Osteoblast (primary cell): ENCODE measurements at regions not wholly inside any gene's neighbourhood (a gene's known extent, or its start where the extent isn't known, plus 50 kb on each side); places are given as distances from the start of the nearest gene placed in this dataset.

Experiments
- DNase-seq: peaks from one replicate; pipeline ENCODE4 v3.0.0; 2011; ENCODE audit warnings: low spot score, mixed read lengths; ENCODE audit not compliant: insufficient read length; ENCODE audit errors: missing footprints
- H2AFZ ChIP-seq: 2 replicates; pipeline ENCODE4 v1.6.0; 2011; ENCODE audit warnings: mild to moderate bottlenecking, low read length
- H3K27ac ChIP-seq: 2 replicates; pipeline ENCODE4 v1.5.1; 2011; ENCODE audit warnings: mild to moderate bottlenecking, low read depth, low read length, moderate library complexity
- H3K27me3 ChIP-seq: 2 replicates; pipeline ENCODE4 v1.6.0; 2012; ENCODE audit warnings: mild to moderate bottlenecking, control low read depth, inconsistent platforms, low read length, moderate library complexity; ENCODE audit not compliant: insufficient read depth
- H3K36me3 ChIP-seq: 2 replicates; pipeline ENCODE4 v1.5.1; 2011; ENCODE audit warnings: mild to moderate bottlenecking, low read length, control low read depth, moderate library complexity; ENCODE audit not compliant: insufficient read depth
- H3K4me1 ChIP-seq: 2 replicates; pipeline ENCODE4 v1.5.1; 2011; ENCODE audit warnings: mild to moderate bottlenecking, low read length, control low read depth, moderate library complexity; ENCODE audit not compliant: insufficient read depth
- H3K4me2 ChIP-seq: 2 replicates; pipeline ENCODE4 v1.6.0; 2011; ENCODE audit warnings: mild to moderate bottlenecking, low read length; ENCODE audit not compliant: insufficient read depth
- H3K4me3 ChIP-seq: fragments of 200-600 bp; sonication (generic); 3 replicates; pipeline ENCODE4 v1.5.1; 2012; ENCODE audit warnings: mild to moderate bottlenecking, low read length, inconsistent platforms; ENCODE audit not compliant: insufficient read depth
- H3K79me2 ChIP-seq: 2 replicates; pipeline ENCODE4 v1.6.0; 2012; ENCODE audit warnings: mild to moderate bottlenecking, low read length, control low read depth, inconsistent platforms; ENCODE audit not compliant: insufficient read depth
- H3K9me3 ChIP-seq: 2 replicates; pipeline ENCODE4 v1.5.1; 2011; ENCODE audit warnings: low read depth, low read length, control low read depth
- H4K20me1 ChIP-seq: 2 replicates; pipeline ENCODE4 v1.6.0; 2012; ENCODE audit warnings: mild to moderate bottlenecking, low read length, control low read depth; ENCODE audit not compliant: insufficient read depth
- TF ChIP-seq, protein P1 (sequence below): IDR thresholded peaks from 2 replicates; pipeline ENCODE4 v1.5.1; 2011; ENCODE audit warnings: mild to moderate bottlenecking, low read depth, low read length, moderate library complexity; ENCODE audit errors: extremely low read depth

DNA sequence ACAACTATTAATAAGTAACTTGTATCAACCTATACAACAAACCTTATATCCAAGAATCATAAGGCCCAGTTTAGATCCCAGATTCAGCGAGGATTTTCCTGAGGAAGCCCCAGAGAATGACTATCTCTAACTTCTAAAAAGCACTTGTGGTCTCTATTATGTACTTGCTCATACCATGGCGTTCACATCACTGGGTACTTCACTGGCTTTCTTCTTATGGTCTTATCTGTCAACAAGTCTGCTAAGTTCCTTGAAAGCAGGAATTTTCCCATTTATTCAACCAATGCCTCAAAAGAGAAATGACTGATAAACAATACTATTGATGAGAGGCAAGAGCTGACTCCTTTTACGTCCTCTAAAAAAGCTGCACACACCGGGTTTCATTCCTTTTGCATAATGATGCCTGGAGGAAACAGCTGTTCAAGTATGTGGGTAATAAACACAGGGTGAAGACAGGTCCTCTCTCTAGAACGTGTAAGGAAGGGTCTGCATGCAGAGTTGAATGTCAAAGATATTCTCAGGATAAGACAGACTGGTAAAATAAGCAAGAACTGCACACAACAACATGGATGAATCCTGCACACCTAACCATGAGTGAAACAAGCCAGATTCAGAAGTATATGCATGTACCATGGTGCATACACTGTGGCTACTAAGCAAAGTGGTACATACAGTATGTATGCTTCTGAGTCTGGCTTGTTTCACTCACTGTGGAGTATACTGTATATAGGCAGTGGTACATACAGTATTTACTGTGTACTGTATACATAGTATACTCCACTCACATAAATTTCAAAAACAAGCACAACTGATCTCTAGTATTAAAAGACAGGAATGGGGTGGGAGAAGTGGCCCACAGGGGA lies 408.7 kb downstream of the SHQ1 start:
- Histone ChIP-seq H2AFZ (no peak overlapping the region), H4K20me1 (peaks cover 79% of the 10 kb centered on the region), H3K79me2 (peaks cover 98% of the 10 kb centered on the region), H3K27ac (no peak overlapping the region), H3K27me3 (no peaks in the 10 kb centered on the region), H3K36me3 (no peaks in the 10 kb centered on the region), H3K4me1 (no peaks in the 10 kb centered on the region), H3K4me3 (no peak overlapping the region), H3K4me2 (no peak overlapping the region), H3K9me3 (no peaks in the 10 kb centered on the region)
- TF ChIP-seq, protein P1, sequence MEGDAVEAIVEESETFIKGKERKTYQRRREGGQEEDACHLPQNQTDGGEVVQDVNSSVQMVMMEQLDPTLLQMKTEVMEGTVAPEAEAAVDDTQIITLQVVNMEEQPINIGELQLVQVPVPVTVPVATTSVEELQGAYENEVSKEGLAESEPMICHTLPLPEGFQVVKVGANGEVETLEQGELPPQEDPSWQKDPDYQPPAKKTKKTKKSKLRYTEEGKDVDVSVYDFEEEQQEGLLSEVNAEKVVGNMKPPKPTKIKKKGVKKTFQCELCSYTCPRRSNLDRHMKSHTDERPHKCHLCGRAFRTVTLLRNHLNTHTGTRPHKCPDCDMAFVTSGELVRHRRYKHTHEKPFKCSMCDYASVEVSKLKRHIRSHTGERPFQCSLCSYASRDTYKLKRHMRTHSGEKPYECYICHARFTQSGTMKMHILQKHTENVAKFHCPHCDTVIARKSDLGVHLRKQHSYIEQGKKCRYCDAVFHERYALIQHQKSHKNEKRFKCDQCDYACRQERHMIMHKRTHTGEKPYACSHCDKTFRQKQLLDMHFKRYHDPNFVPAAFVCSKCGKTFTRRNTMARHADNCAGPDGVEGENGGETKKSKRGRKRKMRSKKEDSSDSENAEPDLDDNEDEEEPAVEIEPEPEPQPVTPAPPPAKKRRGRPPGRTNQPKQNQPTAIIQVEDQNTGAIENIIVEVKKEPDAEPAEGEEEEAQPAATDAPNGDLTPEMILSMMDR = no peak
- no peak for DNase-seq

DNA sequence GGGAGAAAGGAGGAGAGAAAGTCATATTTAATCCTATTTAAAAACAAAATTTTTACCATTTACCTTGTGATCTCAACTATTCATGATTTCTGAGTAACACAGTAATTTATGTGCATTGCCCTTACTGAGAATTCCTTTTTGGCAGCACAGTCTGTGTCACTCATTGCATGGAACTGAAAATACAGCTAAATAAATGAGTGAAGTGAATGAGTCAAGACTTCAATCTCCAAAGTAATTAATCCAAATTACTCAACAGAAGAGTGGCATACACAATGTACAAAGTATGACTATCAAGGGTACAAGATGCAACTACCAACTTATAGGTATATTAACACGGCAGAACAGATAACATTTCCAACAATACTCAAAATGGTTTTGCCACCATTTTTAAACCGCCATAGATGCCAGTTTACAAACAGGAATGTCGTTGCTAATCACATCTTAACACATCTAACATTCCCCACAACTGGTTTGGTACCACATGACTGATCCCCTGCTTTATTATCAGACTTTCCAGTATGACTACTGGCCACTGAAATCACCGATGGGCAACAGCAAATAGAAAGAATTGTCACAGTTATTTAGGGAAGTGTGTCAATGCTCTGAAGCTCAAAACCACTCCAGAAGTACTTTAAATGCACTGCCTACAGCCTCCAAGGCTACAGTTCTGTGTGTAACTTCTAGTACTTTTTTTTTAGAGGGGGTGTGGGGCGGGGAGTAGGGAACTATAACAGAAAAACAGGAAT lies 410.4 kb downstream of the SHQ1 start:
- Histone ChIP-seq H3K27ac (no peak overlapping the region), H3K4me2 (no peak overlapping the region), H2AFZ (no peak overlapping the region), H3K36me3 (no peaks in the 10 kb centered on the region), H3K4me1 (no peaks in the 10 kb centered on the region), H3K9me3 (no peaks in the 10 kb centered on the region), H4K20me1 (peaks cover 79% of the 10 kb centered on the region), H3K4me3 (no peak overlapping the region), H3K27me3 (no peaks in the 10 kb centered on the region), H3K79me2 (peaks cover 98% of the 10 kb centered on the region)
- DNase-seq = peak; percentile 55
- TF ChIP-seq, protein P1 = no peak

DNA sequence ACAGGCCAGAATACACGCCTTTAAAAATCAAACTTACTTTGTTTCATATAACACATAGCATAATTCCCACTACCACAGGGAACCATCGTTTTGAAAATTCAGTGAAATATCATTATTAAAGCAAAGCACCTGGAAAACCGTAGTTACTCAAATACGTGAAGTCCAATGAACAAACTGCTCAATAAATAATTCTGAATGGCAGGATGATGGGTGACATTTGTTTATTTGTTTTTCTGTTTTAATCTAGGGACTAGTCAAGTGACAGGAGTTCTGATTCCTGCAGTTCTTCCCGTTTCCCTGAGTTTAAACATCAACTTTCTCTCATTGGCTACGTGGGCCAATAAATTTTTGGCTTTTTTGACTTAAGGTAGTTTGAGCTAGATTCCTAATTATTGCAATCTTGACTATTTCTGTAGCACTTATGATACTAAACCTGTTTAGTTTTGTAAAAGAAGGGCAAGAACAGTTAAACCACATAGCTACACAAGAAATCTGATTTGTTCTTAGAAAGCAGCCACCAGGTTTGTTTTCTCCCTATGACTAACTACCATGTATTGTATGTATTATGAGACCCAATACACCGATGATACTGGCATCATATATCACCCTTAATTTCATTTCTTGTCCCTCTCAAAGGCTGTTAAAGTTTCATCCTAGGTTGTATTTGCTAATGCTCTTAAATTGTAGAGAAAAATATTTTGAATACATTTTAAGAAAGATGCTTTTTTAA lies 411.2 kb downstream of the SHQ1 start:
- H3K79me2 ChIP-seq = peaks cover 98% of the 10 kb centered on the region
- H3K9me3 ChIP-seq = no peaks in the 10 kb centered on the region
- TF ChIP-seq, protein P1 = no peak
- H3K4me2 ChIP-seq = no peak overlapping the region
- H3K27ac ChIP-seq = no peak overlapping the region
- peaks cover 79% of the 10 kb centered on the region for H4K20me1 ChIP-seq
- no peaks in the 10 kb centered on the region for H3K36me3 ChIP-seq
- H3K4me1 ChIP-seq = no peaks in the 10 kb centered on the region
- no peak overlapping the region for H3K4me3 ChIP-seq
- no peaks in the 10 kb centered on the region for H3K27me3 ChIP-seq
- H2AFZ ChIP-seq = no peak overlapping the region
- no peak for DNase-seq
